DND-41 (cell line): ENCODE measurements at regions not wholly inside any gene's neighbourhood (a gene's known extent, or its start where the extent isn't known, plus 50 kb on each side); places are given as distances from the start of the nearest gene placed in this dataset.

Source experiments
- ATAC-seq: fragments of 200-7000 bp; cut with Tn5 transposase; 3 replicates; pipeline ENCODE4 v1.9.1; 2021; ENCODE audit warnings: low read depth; ENCODE audit not compliant: insufficient read depth
- DNase-seq: peaks from one replicate; pipeline ENCODE4 v3.0.0-alpha.2; 2020
- H2AFZ ChIP-seq: 2 replicates; pipeline ENCODE4 v1.6.0; 2012; ENCODE audit warnings: low read depth, low read length
- H3K27ac ChIP-seq: 2 replicates; pipeline ENCODE4 v1.5.1; 2012; ENCODE audit warnings: low read length, inconsistent platforms
- H3K27me3 ChIP-seq: fragments of 200-600 bp; sonication (generic); 2 replicates; pipeline ENCODE4 v1.6.0; 2012; ENCODE audit warnings: low read length, mild to moderate bottlenecking, inconsistent platforms; ENCODE audit not compliant: insufficient read depth, poor library complexity
- H3K36me3 ChIP-seq: 2 replicates; pipeline ENCODE4 v1.5.1; 2012; ENCODE audit warnings: low read length, inconsistent platforms; ENCODE audit not compliant: insufficient read depth
- H3K4me1 ChIP-seq: 2 replicates; pipeline ENCODE4 v1.5.1; 2012; ENCODE audit warnings: mild to moderate bottlenecking, low read length; ENCODE audit not compliant: insufficient read depth
- H3K4me2 ChIP-seq: 2 replicates; pipeline ENCODE4 v1.6.0; 2012; ENCODE audit warnings: mild to moderate bottlenecking, moderate library complexity, low read length, inconsistent platforms; ENCODE audit not compliant: insufficient read depth
- H3K4me3 ChIP-seq, 2 experiments: fragments of 200-600 bp in 1 of 2; shearing (Covaris generic) in 1 of 2; 2 replicates each; pipeline ENCODE4 v1.5.1; 2012 to 2016; ENCODE audit warnings: inconsistent platforms in 2 of 2, low read length in 2 of 2, mild to moderate bottlenecking in 2 of 2, low read depth in 1 of 2, moderate library complexity in 1 of 2
- H3K79me2 ChIP-seq: 2 replicates; pipeline ENCODE4 v1.6.0; 2012; ENCODE audit warnings: low read length, inconsistent platforms; ENCODE audit not compliant: insufficient read depth
- H3K9ac ChIP-seq: 2 replicates; pipeline ENCODE4 v1.6.0; 2012; ENCODE audit warnings: low read depth, mild to moderate bottlenecking, inconsistent platforms, low read length, moderate library complexity
- H3K9me3 ChIP-seq: 2 replicates; pipeline ENCODE4 v1.5.1; 2012; ENCODE audit warnings: low read length, moderate library complexity, mild to moderate bottlenecking, inconsistent platforms; ENCODE audit not compliant: insufficient read depth, severe bottlenecking
- H4K20me1 ChIP-seq: 2 replicates; pipeline ENCODE4 v1.6.0; 2012; ENCODE audit warnings: low read length; ENCODE audit not compliant: insufficient read depth
- CTCF ChIP-seq: IDR thresholded peaks from 2 replicates; pipeline ENCODE4 v1.5.1; 2012; ENCODE audit warnings: borderline replicate concordance, low read length, moderate library complexity, mild to moderate bottlenecking; ENCODE audit not compliant: poor library complexity, severe bottlenecking; ENCODE audit errors: extremely low read depth
- EZH2 ChIP-seq: IDR thresholded peaks from 3 replicates; pipeline ENCODE4 v1.6.1; 2012; ENCODE audit warnings: borderline replicate concordance, low read depth, mild to moderate bottlenecking, moderate library complexity, low read length, inconsistent platforms; ENCODE audit not compliant: severe bottlenecking

DNA sequence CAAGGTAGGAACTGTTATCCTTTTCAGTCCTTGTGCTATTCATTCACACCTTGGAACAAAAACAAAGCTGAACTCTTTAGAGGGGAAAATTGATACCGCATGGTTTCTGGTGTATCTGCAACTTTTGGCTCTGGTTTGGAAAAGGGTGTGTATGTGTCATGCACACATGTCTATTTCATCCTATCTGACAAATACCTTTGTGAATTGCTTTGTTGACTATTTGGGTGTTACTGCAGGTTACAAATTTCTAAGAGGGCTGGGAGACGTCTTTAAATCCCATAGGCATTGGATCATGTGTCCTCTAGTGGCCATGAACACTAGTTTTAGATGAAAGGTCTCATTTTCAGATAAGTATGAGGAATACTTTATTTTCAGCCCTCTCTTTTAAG lies 59.9 kb upstream of the IFNG-AS1 start:
- DNase-seq, result no peak
- Histone ChIP-seq H3K9ac (no peak overlapping the region), H3K27ac (no peak overlapping the region), H3K4me2 (no peak overlapping the region), H3K9me3 (no peaks in the 10 kb centered on the region), H3K27me3 (no peaks in the 10 kb centered on the region), H4K20me1 (no peaks in the 10 kb centered on the region), H3K36me3 (no peaks in the 10 kb centered on the region), H3K4me1 (peaks cover 3% of the 10 kb centered on the region; the same call in 1 of the 2 replicates), H3K79me2 (no peaks in the 10 kb centered on the region), H2AFZ (no peak overlapping the region), H3K4me3 (no peak overlapping the region)
- no peak for ATAC-seq
- no peak for TF ChIP-seq CTCF
- TF ChIP-seq EZH2, result no peak

DNA sequence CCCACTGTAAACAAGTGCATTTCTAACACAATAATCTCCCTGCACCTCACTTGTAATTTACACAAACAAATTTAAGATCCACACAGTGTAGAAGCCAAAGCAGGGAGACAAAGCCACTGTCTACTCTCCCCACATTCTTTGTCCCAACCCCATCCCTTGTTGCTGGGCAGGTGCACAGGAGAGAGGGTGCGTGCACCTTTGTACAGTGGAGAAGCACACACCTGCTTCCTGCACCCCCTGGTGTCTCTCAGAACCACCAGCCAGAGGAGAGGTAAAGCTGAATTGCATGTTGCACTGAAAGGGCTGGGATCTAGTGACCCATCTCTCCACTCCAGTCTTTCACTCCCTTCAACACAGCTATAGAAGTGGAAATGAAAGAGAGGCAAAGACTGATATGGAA lies 51.4 kb upstream of the IFNG-AS1 start:
- H3K79me2 ChIP-seq, result no peaks in the 10 kb centered on the region

More for the DNA sequence above, 51.4 kb upstream of the IFNG-AS1 start:
- Histone ChIP-seq H3K27ac (no peak overlapping the region), H4K20me1 (no peaks in the 10 kb centered on the region), H2AFZ (no peak overlapping the region), H3K9me3 (no peaks in the 10 kb centered on the region), H3K4me3 (no peak overlapping the region), H3K4me2 (no peak overlapping the region), H3K4me1 (no peaks in the 10 kb centered on the region), H3K36me3 (no peaks in the 10 kb centered on the region), H3K27me3 (no peaks in the 10 kb centered on the region), H3K9ac (no peak overlapping the region)
- TF ChIP-seq CTCF (peak; percentile 27), EZH2 (no peak)
- no peak for DNase-seq
- ATAC-seq, result no peak
